ENCODE measurements at regions not wholly inside any gene's neighbourhood (a gene's known extent, or its start where the extent isn't known, plus 50 kb on each side); places are given as distances from the start of the nearest gene placed in this dataset.

- no peak overlapping the region for H3K4me3 Mint-ChIP-seq
- no peak overlapping the region for H3K9ac ChIP-seq (ENCODE audit: extremely low read depth, insufficient read length, low read length)
- no peak overlapping the region for H4K8ac ChIP-seq (replicated peaks; ENCODE audit: insufficient read length, low read depth, low read length)
- H3K56ac ChIP-seq (ENCODE audit: insufficient read length, low read depth, low read length), result no peak overlapping the region
- H3K27ac Mint-ChIP-seq, result no peak overlapping the region
- H2BK20ac ChIP-seq (ENCODE audit: low read depth, low read length, poor library complexity, severe bottlenecking), result no peak overlapping the region
- H3K27ac ChIP-seq (ENCODE audit: insufficient read length, low read depth, low read length), result no peak overlapping the region
- H3K9me3 ChIP-seq (ENCODE audit: control insufficient read depth, low read depth, low read length), result no peaks in the 10 kb centered on the region
- no peaks in the 10 kb centered on the region for H4K20me1 ChIP-seq (ENCODE audit: control insufficient read depth, insufficient read depth, insufficient read length)
- no peaks in the 10 kb centered on the region; the same call in 1 of the 2 replicates for H3K27me3 Mint-ChIP-seq (ENCODE audit: low read depth)
- no peak overlapping the region for H3K4me2 ChIP-seq (ENCODE audit: insufficient read depth, insufficient read length, low read length)
- no peak overlapping the region for H2AFZ ChIP-seq (ENCODE audit: low read length)
- no peak overlapping the region for H2BK120ac ChIP-seq (ENCODE audit: low read depth, low read length, poor library complexity, severe bottlenecking)
- H3K79me1 ChIP-seq (ENCODE audit: insufficient read depth, low read depth, low read length, poor library complexity, severe bottlenecking), result no peaks in the 10 kb centered on the region
- peaks cover 0 to 4% of the 10 kb centered on the region in 2 experiments; a peak in 1 of 4 replicates for H3K4me1 Mint-ChIP-seq
- H4K91ac ChIP-seq (ENCODE audit: insufficient read length, low read depth, low read length), result no peak overlapping the region
- H4K5ac ChIP-seq (ENCODE audit: insufficient read length, low read depth, low read length), result no peak overlapping the region
- no peak overlapping the region for H3K23ac ChIP-seq (ENCODE audit: insufficient read length, low read depth, low read length)
- no CpG with 5 or more reads among the region's 4 CpGs for WGBS (ENCODE audit: extremely low coverage, insufficient read length, low lambda C conversion rate)
- no peak overlapping the region for H3K18ac ChIP-seq (ENCODE audit: insufficient read length, low read depth, low read length)
- no peaks in the 10 kb centered on the region for H3K9me3 Mint-ChIP-seq
- H3K23me2 ChIP-seq (ENCODE audit: insufficient read length, low read depth, low read length, poor library complexity, severe bottlenecking), result no peaks in the 10 kb centered on the region
- H3T11ph ChIP-seq (ENCODE audit: low read length), result no peak overlapping the region
- no peak overlapping the region for H2BK12ac ChIP-seq (ENCODE audit: insufficient read length, low read depth, low read length)
- H3K36me3 Mint-ChIP-seq (ENCODE audit: insufficient read depth in 1 of 3, low read depth in 3 of 3), result no peaks in the 10 kb centered on the region
- H3K79me2 ChIP-seq (ENCODE audit: insufficient read depth, low read length), result no peaks in the 10 kb centered on the region
- no peak for TF ChIP-seq CTCF (conservative IDR thresholded peaks at IDR 0.05)
- H2AK5ac ChIP-seq (ENCODE audit: insufficient read length, low read length), result no peak overlapping the region
- no peak overlapping the region for H3K4ac ChIP-seq (ENCODE audit: low read depth, low read length)
- no peaks in the 10 kb centered on the region for H3K4me1 ChIP-seq (ENCODE audit: insufficient read depth, low read length)
- no peaks in the 10 kb centered on the region for H3K27me3 ChIP-seq (ENCODE audit: insufficient read depth, low read length)
- H2BK5ac ChIP-seq (ENCODE audit: insufficient read length, low read length), result no peak overlapping the region
- DNase-seq, result no peak
- H3K14ac ChIP-seq (ENCODE audit: insufficient read depth, low read length), result no peak overlapping the region
- H2BK15ac ChIP-seq (ENCODE audit: low read depth, low read length), result no peak overlapping the region
Measured at GRCh38 chr18:60664736-60665135, 292.2 kb upstream of the MC4R start.
